ENCODE measurements at regions not wholly inside any gene's neighbourhood (a gene's known extent, or its start where the extent isn't known, plus 50 kb on each side); places are given as distances from the start of the nearest gene placed in this dataset.

DNA sequence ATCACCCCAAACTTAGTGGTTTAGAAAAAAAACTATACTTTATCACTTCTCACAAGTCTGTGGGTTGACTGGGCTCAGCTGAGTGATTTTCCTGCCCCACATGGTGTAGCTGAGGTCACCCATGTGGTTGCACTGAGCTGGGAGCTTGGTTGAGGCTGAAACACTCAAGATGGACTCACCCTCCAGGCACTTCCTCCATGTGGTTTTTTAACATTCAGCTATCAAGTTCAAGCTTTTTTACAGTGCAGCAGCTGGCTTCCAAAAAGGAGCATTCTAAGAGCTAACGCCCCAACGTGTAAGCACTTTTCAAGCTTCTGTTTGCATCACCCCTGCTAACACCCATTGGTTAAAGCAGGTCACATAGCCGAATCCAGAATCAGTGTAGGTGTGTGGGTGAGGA lies 105.9 kb upstream of the CREB1 start:
- no peaks in the 10 kb centered on the region for H3K36me3 ChIP-seq (ENCODE audit: control insufficient read depth, insufficient read depth, low read length)
- DNase-seq (peak; percentile 42 to 61), ATAC-seq (peak; percentile 87 to 100 (median 87))
- Mint-ChIP-seq H3K36me3 (no peaks in the 10 kb centered on the region), H3K27me3 (ENCODE audit: low read depth in 2 of 2) (peaks cover 36 to 40% of the 10 kb centered on the region in 2 donors), H3K9me3 (peaks cover 0 to 7% of the 10 kb centered on the region in 2 donors), H3K27ac (peak overlapping the region; percentile 82 to 86), H3K4me3 (peak overlapping the region; percentile 76), H3K4me1 (peaks cover 36 to 39% of the 10 kb centered on the region in 2 donors)
- WGBS (ENCODE audit: insufficient coverage): 7% methylated on average over 3 of the region's 3 CpGs
- H3K27me3 ChIP-seq (ENCODE audit: control insufficient read depth, insufficient read depth, low read length): peaks cover 10% of the 10 kb centered on the region
- no peak overlapping the region for H3K4me3 ChIP-seq (ENCODE audit: low read length)
- peaks cover 16% of the 10 kb centered on the region for H3K4me1 ChIP-seq (ENCODE audit: control insufficient read depth, insufficient read depth, low read length)
- H3K27ac ChIP-seq (ENCODE audit: low read length): peak overlapping the region; percentile 1
- intact Hi-C loops (cut with micrococcal nuclease): loop anchor here (2.0 to 5.0 kb wide), 3 partner anchors 43 to 198 kb away; partner anchors contain the start of gene CREB1
- H3K9me3 ChIP-seq (ENCODE audit: control insufficient read depth, insufficient read depth, low read length): peaks cover 11% of the 10 kb centered on the region
- TF ChIP-seq CTCF (IDR thresholded peaks at IDR 0.05): no peak

GRCh38 chr2:207427986-207428385 lies 101.8 kb upstream of the CREB1 start:
- Histone ChIP-seq H3K4me3 (ENCODE audit: low read length) (no peak overlapping the region), H3K9me3 (ENCODE audit: control insufficient read depth, insufficient read depth, low read length) (peaks cover 9% of the 10 kb centered on the region), H3K4me1 (ENCODE audit: control insufficient read depth, insufficient read depth, low read length) (peaks cover 11% of the 10 kb centered on the region), H3K27ac (ENCODE audit: low read length) (no peak overlapping the region), H3K36me3 (ENCODE audit: control insufficient read depth, insufficient read depth, low read length) (no peaks in the 10 kb centered on the region), H3K27me3 (ENCODE audit: control insufficient read depth, insufficient read depth, low read length) (no peaks in the 10 kb centered on the region)
- no peak for DNase-seq
- Mint-ChIP-seq H3K27me3 (ENCODE audit: low read depth in 2 of 2) (peaks cover 19 to 44% of the 10 kb centered on the region in 2 donors), H3K4me1 (peaks cover 25 to 26% of the 10 kb centered on the region in 2 donors), H3K4me3 (no peak overlapping the region), H3K27ac (no peak overlapping the region), H3K9me3 (peaks cover 0 to 7% of the 10 kb centered on the region in 2 donors), H3K36me3 (no peaks in the 10 kb centered on the region)
- intact Hi-C loops (cut with micrococcal nuclease): no loop called here
- no peak for ATAC-seq
- no peak for TF ChIP-seq CTCF (IDR thresholded peaks at IDR 0.05)
- WGBS (ENCODE audit: insufficient coverage): no CpG with 5 or more reads among the region's 2 CpGs

DNA sequence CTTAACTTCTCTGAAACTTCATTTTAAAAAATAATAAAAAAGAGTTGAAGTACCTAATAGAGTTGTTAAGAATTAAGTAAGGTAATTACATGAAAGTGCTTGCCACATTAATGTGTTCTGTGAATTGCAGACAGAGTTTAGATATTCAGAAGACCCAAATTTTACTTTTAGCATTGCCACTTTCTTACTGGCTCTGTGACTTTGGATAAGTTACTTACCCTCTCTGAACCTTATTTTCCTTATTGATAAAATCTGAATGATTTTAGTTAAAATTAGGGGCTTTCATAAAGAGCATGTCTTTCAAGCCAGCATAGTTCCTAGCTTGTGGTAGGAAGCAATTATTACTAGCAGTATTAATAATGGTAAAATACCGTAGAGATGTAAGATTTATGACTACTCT lies 101.2 kb upstream of the CREB1 start:
- peaks cover 6% of the 10 kb centered on the region for H3K4me1 ChIP-seq (ENCODE audit: control insufficient read depth, insufficient read depth, low read length)
- peaks cover 0 to 3% of the 10 kb centered on the region in 2 donors for H3K9me3 Mint-ChIP-seq
- WGBS (ENCODE audit: insufficient coverage): 100% methylated on average over 1 of the region's 1 CpG
- intact Hi-C loops (cut with micrococcal nuclease): no loop called here
- no peak for TF ChIP-seq CTCF (IDR thresholded peaks at IDR 0.05)
- DNase-seq (no peak), ATAC-seq (no peak)
- H3K36me3 Mint-ChIP-seq: no peaks in the 10 kb centered on the region
- no peak overlapping the region for H3K4me3 Mint-ChIP-seq
- H3K27me3 Mint-ChIP-seq (ENCODE audit: low read depth in 2 of 2): peaks cover 15 to 50% of the 10 kb centered on the region in 2 donors
- H3K27ac Mint-ChIP-seq: no peak overlapping the region
- H3K9me3 ChIP-seq (ENCODE audit: control insufficient read depth, insufficient read depth, low read length): peaks cover 3% of the 10 kb centered on the region
- no peaks in the 10 kb centered on the region for H3K27me3 ChIP-seq (ENCODE audit: control insufficient read depth, insufficient read depth, low read length)
- H3K27ac ChIP-seq (ENCODE audit: low read length): no peak overlapping the region
- no peaks in the 10 kb centered on the region for H3K36me3 ChIP-seq (ENCODE audit: control insufficient read depth, insufficient read depth, low read length)
- H3K4me1 Mint-ChIP-seq: peaks cover 19 to 20% of the 10 kb centered on the region in 2 donors
- no peak overlapping the region for H3K4me3 ChIP-seq (ENCODE audit: low read length)

DNA sequence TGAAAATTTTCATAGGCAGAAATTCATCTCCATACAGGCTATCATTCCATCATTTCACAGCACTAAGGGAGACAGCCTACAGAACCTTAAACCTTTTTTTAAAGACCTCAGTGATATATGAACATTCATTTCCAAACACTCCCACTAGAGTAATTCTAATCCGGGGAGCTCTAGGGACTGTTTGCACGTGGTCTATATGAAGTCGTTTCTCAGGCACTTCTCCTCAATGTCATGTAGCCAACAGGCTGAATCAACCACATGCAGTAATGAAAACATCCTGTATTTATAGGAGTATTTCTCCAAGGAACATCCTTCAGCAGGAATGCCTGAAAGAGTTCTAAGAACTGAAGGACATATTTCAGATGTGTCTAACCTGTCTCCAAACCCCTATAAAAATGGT lies 97.3 kb upstream of the CREB1 start:
- Histone ChIP-seq H3K36me3 (ENCODE audit: control insufficient read depth, insufficient read depth, low read length) (no peaks in the 10 kb centered on the region), H3K27me3 (ENCODE audit: control insufficient read depth, insufficient read depth, low read length) (no peaks in the 10 kb centered on the region), H3K27ac (ENCODE audit: low read length) (no peak overlapping the region), H3K4me3 (ENCODE audit: low read length) (no peak overlapping the region), H3K9me3 (ENCODE audit: control insufficient read depth, insufficient read depth, low read length) (no peaks in the 10 kb centered on the region), H3K4me1 (ENCODE audit: control insufficient read depth, insufficient read depth, low read length) (no peaks in the 10 kb centered on the region)
- H3K9me3 Mint-ChIP-seq: no peaks in the 10 kb centered on the region
- WGBS (ENCODE audit: insufficient coverage): 100% methylated on average over 2 of the region's 3 CpGs
- intact Hi-C loops (cut with micrococcal nuclease): no loop called here
- ATAC-seq: no peak
- no peak for DNase-seq
- TF ChIP-seq CTCF (IDR thresholded peaks at IDR 0.05): no peak
- H3K4me1 Mint-ChIP-seq: no peaks in the 10 kb centered on the region
- H3K36me3 Mint-ChIP-seq: no peaks in the 10 kb centered on the region
- H3K4me3 Mint-ChIP-seq: no peak overlapping the region
- no peak overlapping the region for H3K27ac Mint-ChIP-seq
- H3K27me3 Mint-ChIP-seq (ENCODE audit: low read depth in 2 of 2): peaks cover 17 to 56% of the 10 kb centered on the region in 2 donors

Data from natural killer cell (primary cell).